ENCODE measurements at regions not wholly inside any gene's neighbourhood (a gene's known extent, or its start where the extent isn't known, plus 50 kb on each side); places are given as distances from the start of the nearest gene placed in this dataset.

GRCh38 chr10:8615118-8615517 is 560.6 kb downstream of the GATA3 start:
- Histone ChIP-seq H3K36me3 (no peaks in the 10 kb centered on the region), H3K4me1 (no peaks in the 10 kb centered on the region), H3K4me3 (no peak overlapping the region), H3K27me3 (no peaks in the 10 kb centered on the region), H3K27ac (no peak overlapping the region), H3K9me3 (no peaks in the 10 kb centered on the region)
- TF ChIP-seq CTCF (IDR thresholded peaks at IDR 0.05): no peak
- no peak for DNase-seq (ENCODE audit: low spot score)

GRCh38 chr10:8616166-8616565 is 561.7 kb downstream of the GATA3 start:
- Histone ChIP-seq H3K27me3 (no peaks in the 10 kb centered on the region), H3K36me3 (no peaks in the 10 kb centered on the region), H3K9me3 (no peaks in the 10 kb centered on the region), H3K27ac (no peak overlapping the region), H3K4me1 (no peaks in the 10 kb centered on the region), H3K4me3 (no peak overlapping the region)
- DNase-seq (ENCODE audit: low spot score): no peak
- no peak for TF ChIP-seq CTCF (IDR thresholded peaks at IDR 0.05)

GRCh38 chr10:8617792-8618191 is 563.3 kb downstream of the GATA3 start:
- no peaks in the 10 kb centered on the region for H3K9me3 ChIP-seq
- no peaks in the 10 kb centered on the region for H3K27me3 ChIP-seq
- DNase-seq (ENCODE audit: low spot score): no peak
- H3K27ac ChIP-seq: no peak overlapping the region
- H3K4me3 ChIP-seq: no peak overlapping the region
- no peak for TF ChIP-seq CTCF (IDR thresholded peaks at IDR 0.05)
- H3K4me1 ChIP-seq: no peaks in the 10 kb centered on the region
- H3K36me3 ChIP-seq: no peaks in the 10 kb centered on the region

- Histone ChIP-seq H3K27me3 (no peaks in the 10 kb centered on the region), H3K4me3 (no peak overlapping the region), H3K4me1 (no peaks in the 10 kb centered on the region), H3K9me3 (no peaks in the 10 kb centered on the region), H3K36me3 (no peaks in the 10 kb centered on the region), H3K27ac (no peak overlapping the region)
- DNase-seq (ENCODE audit: low spot score): no peak
- TF ChIP-seq CTCF (IDR thresholded peaks at IDR 0.05): no peak
These were observed 564.3 kb downstream of the GATA3 start for GRCh38 chr10:8618834-8619233.

GRCh38 chr10:8628351-8628750 is 573.9 kb downstream of the GATA3 start:
- no peak for DNase-seq (ENCODE audit: low spot score)
- Histone ChIP-seq H3K27me3 (no peaks in the 10 kb centered on the region), H3K36me3 (no peaks in the 10 kb centered on the region), H3K4me3 (no peak overlapping the region), H3K9me3 (no peaks in the 10 kb centered on the region), H3K4me1 (no peaks in the 10 kb centered on the region), H3K27ac (no peak overlapping the region)
- TF ChIP-seq CTCF (IDR thresholded peaks at IDR 0.05): no peak

- no peak for DNase-seq (ENCODE audit: low spot score)
- no peaks in the 10 kb centered on the region for H3K36me3 ChIP-seq
- no peaks in the 10 kb centered on the region for H3K9me3 ChIP-seq
- no peaks in the 10 kb centered on the region for H3K27me3 ChIP-seq
- H3K4me1 ChIP-seq: no peaks in the 10 kb centered on the region
- no peak for TF ChIP-seq CTCF (IDR thresholded peaks at IDR 0.05)
- no peak overlapping the region for H3K27ac ChIP-seq
- no peak overlapping the region for H3K4me3 ChIP-seq
These were observed 579.4 kb downstream of the GATA3 start for GRCh38 chr10:8633909-8634308.

All from right atrium auricular region (tissue), 2 donors.